Large intestine (tissue), 3 donors: ENCODE measurements at regions not wholly inside any gene's neighbourhood (a gene's known extent, or its start where the extent isn't known, plus 50 kb on each side); places are given as distances from the start of the nearest gene placed in this dataset.
A peak's percentile ranks its signal among the peaks of the same experiment; 100 is the strongest.

Experiments
- DNase-seq, 2 donors: peaks; one replicate each; pipeline versions ENCODE4 v3.0.0 to v3.0.0-alpha.2; 2013
- H3K27ac ChIP-seq: one replicate; pipeline ENCODE4 v1.5.1; 2013; ENCODE audit warnings: low read length
- H3K27me3 ChIP-seq: 2 replicates; pipeline ENCODE4 v1.6.1; 2013; ENCODE audit warnings: low read length; ENCODE audit not compliant: control insufficient read depth, insufficient read depth
- H3K36me3 ChIP-seq: 2 replicates; pipeline ENCODE4 v1.6.1; 2013; ENCODE audit warnings: low read length; ENCODE audit not compliant: control insufficient read depth, insufficient read depth
- H3K4me1 ChIP-seq: one replicate; pipeline ENCODE4 v1.6.1; 2013; ENCODE audit warnings: low read length; ENCODE audit not compliant: control insufficient read depth, insufficient read depth
- H3K4me3 ChIP-seq: one replicate; pipeline ENCODE4 v1.5.1; 2013; ENCODE audit warnings: low read length
- H3K9me3 ChIP-seq: one replicate; pipeline ENCODE4 v1.6.1; 2013; ENCODE audit warnings: mild to moderate bottlenecking, low read depth, low read length, moderate library complexity; ENCODE audit not compliant: control insufficient read depth
- WGBS: methylation state at CpG from one replicate; pipeline ENCODE4 v1.1.5; 2013; ENCODE audit warnings: low lambda C conversion rate; ENCODE audit not compliant: insufficient coverage; 5-methylcytosine and 5-hydroxymethylcytosine counted together

- H3K27ac ChIP-seq: no peak overlapping the region
- no peaks in the 10 kb centered on the region for H3K36me3 ChIP-seq
- H3K9me3 ChIP-seq: no peaks in the 10 kb centered on the region
- peaks cover 33% of the 10 kb centered on the region for H3K27me3 ChIP-seq
- no peaks in the 10 kb centered on the region for H3K4me1 ChIP-seq
- no peak overlapping the region for H3K4me3 ChIP-seq
- DNase-seq: no peak
- no CpG with 5 or more reads among the region's 7 CpGs for WGBS
Measured at GRCh38 chr12:131605304-131605829, 105.5 kb upstream of the SFSWAP start.

DNA sequence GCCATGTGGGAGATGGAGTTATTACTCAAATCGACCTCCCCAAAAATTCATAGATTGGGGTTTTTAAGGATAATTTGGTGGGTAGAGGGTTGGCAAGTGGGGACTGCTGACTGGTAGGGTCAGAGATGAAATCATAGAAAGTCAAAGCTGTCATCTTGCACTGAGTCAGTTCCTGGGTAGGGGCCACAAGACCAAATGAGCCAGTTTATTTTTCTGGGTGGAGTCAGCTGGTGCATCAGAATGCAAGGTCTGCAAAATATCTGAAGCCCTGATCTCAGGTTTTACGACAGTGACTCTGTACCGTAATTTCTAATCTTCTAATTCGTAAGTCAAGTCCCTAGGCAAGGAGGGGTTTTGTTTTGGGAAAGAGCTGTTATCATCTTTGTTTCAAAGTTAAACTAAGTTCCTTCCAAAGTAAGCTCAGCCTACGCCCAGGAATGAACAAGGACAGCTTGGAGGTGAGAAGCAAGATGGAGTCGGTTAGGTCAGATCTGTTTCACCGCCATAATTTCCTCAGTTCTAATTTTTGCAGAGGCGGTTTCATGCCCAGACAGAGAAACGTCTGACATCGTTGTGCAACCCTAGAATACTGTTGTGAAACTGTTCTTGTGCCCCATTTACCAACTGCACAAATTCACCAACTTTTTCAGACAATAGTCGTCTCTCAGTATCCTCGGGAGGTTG lies 104.5 kb upstream of the SFSWAP start:
- H3K27ac ChIP-seq: no peak overlapping the region
- H3K9me3 ChIP-seq: no peaks in the 10 kb centered on the region
- H3K4me3 ChIP-seq: no peak overlapping the region
- DNase-seq: no peak
- no peaks in the 10 kb centered on the region for H3K4me1 ChIP-seq
- H3K36me3 ChIP-seq: no peaks in the 10 kb centered on the region
- H3K27me3 ChIP-seq: peaks cover 33% of the 10 kb centered on the region
- no CpG with 5 or more reads among the region's 12 CpGs for WGBS

DNA sequence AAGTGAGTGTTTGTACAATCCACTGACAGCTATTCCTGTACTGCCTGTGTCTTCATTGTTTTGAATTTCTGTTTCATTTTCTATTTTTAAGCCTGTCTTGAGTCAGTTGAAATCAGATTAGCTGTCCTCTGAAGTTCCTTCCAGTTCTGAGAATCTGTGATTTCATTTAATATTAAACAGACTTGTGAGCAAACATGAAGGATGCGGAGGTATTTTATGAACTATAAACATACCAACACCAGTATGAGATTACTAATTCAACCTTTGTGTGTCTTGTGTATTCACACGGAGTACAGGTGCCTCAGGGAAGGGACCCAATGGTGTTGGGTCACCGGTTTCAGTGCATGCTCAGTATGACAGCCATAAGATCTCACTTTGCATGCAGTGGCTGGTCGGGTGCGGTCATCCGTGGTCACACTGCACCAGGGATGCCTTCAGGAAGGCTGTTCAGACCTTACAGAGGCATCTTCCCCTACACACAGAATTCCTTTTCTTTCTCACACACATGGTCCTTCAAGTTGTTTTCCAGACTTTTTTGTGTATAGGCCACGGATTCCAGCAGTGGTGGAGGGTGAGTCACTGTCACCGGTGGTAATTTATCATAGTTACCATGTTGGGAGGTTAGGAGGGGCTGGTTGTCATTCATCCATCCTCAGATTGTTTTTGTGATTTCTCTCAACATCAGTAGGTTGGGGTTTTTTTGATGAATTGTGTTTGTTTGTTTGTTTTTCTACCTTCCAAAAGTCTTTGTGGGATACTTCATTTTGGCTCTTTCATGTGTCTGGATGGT lies 103.0 kb upstream of the SFSWAP start:
- no peaks in the 10 kb centered on the region for H3K36me3 ChIP-seq
- no peak for DNase-seq
- H3K4me3 ChIP-seq: no peak overlapping the region
- no CpG with 5 or more reads among the region's 8 CpGs for WGBS
- H3K27ac ChIP-seq: no peak overlapping the region
- H3K4me1 ChIP-seq: no peaks in the 10 kb centered on the region
- H3K9me3 ChIP-seq: no peaks in the 10 kb centered on the region
- peaks cover 33% of the 10 kb centered on the region for H3K27me3 ChIP-seq

DNA sequence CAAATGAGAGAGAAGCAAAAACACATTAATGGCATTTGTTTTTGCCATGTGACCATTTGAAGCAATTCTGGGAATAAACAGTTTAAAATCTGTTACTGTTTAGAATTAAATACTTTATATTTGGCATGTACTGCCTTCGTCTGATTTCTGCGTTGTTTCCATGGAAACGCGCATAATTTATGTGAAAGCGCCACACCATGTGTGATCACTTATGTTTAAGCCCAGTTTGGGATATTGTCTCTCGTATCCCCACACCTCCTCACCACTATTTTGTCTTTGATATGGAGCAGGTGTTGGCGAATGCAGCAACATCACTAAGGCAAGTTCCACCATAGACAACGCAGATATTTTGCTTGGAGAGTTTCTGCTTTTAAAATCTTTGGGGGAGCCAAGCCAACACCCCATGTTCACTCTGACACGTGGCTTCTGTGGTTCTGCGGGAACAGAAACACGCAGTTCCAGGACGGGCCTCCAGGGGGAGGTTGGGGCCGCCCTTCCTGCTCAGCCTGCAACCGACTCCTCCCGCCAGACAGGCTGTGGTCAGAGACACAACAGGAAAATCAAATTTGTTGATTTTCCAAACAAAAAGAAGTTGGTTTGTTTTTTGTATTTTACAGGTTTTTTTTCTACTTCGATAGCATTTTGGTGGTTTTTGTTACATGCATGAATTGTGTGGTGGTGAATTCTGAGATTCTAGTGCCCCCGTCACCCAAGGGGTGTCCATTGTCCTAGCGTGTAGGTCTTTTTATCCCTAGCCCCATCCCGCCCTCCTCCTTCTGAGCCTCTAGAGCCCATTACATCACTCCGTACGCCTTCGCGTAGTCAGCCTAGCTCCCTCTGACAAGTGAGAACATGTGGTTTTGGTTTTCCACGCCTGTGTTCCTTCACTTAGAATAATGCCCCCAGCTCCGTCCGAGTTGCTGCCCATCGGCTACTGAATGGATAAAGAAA lies 101.9 kb upstream of the SFSWAP start:
- Histone ChIP-seq H3K27ac (no peak overlapping the region), H3K36me3 (no peaks in the 10 kb centered on the region), H3K4me1 (no peaks in the 10 kb centered on the region), H3K27me3 (peaks cover 24% of the 10 kb centered on the region), H3K4me3 (no peak overlapping the region), H3K9me3 (no peaks in the 10 kb centered on the region)
- DNase-seq: peak; percentile 48 to 49
- WGBS: 49% methylated on average over 3 of the region's 27 CpGs

DNA sequence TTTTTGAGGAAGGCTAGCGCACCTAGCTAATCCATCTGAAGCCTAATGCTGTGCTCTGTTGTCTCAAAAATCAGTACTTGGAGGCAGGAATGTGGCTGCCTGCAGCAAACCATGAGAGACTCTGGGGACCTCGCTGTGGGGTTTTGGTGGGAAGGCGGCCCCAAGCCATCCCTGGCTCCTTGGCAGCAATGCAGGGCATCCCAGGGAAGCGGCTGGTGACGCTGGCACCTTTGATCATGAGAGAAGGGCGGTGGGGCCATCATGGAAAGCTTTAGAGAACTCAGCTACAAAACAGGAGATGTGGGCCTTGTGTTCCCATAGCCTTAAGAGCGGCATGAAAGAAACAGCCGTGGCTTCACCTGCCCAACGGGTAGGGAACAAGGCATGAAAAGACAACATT lies 101.1 kb upstream of the SFSWAP start:
- Histone ChIP-seq H3K4me1 (no peaks in the 10 kb centered on the region), H3K27me3 (peaks cover 18% of the 10 kb centered on the region), H3K9me3 (no peaks in the 10 kb centered on the region), H3K27ac (no peak overlapping the region), H3K4me3 (no peak overlapping the region), H3K36me3 (no peaks in the 10 kb centered on the region)
- no CpG with 5 or more reads among the region's 9 CpGs for WGBS
- DNase-seq: no peak

- Histone ChIP-seq H3K36me3 (no peaks in the 10 kb centered on the region), H3K9me3 (no peaks in the 10 kb centered on the region), H3K27me3 (peaks cover 14% of the 10 kb centered on the region), H3K4me1 (no peaks in the 10 kb centered on the region), H3K27ac (no peak overlapping the region), H3K4me3 (no peak overlapping the region)
- DNase-seq: no peak
- WGBS: no CpG with 5 or more reads among the region's 10 CpGs
Measured at GRCh38 chr12:131610181-131610580, 100.7 kb upstream of the SFSWAP start.

DNA sequence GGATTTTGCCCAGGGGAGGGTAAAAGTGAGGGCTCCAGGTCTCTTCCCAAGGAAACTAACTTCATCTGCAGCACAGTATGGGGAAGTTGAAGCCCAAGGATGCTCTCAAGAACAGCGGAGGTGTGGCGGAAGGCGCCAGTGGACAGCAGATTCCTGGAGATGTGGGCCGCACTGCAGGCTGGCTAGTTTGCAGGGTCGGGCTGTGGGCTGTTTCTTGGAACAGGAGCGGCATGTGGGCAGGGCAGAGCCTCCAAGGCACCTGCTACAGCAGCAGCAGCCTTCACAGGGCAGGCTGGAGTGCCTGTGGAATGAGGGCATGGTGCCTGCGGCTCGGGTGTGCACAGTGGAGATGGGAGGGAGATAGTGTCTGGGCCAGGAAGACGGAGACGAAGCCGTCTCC lies 100.0 kb upstream of the SFSWAP start:
- H3K27me3 ChIP-seq: peaks cover 8% of the 10 kb centered on the region
- no CpG with 5 or more reads among the region's 11 CpGs for WGBS

DNA sequence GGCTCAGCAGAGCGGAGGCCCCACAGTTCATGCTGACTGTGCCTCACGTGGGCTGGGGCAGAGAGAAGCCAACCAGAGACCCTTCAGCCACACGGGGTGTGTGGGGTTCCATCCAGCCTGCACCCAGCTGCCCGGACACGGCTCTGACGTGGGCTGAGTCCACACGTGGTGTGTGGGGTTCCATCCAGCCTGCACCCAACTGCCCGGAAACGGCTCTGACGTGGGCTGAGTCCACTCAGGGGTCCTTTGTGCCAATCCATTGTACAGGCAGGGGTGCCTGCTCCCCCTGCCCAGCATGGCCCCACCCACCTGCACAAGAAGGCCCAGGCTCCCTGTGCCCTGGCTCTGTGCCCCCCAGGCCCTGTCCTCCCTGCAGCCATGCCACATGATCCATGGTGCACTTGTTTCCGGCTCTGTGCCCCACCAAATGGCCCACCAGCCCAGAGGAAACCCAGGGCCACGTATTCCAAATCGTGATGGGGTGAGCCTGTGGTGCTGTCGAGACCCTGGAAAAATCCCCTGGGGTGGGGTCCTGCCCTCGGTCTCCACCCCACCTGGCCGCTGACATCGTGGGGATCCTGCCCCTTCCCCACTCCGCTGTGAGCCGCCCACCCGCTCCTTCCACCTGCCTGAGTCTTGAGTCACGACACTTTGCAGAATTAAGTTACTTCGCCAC lies 99.3 kb upstream of the SFSWAP start:
- peaks cover 5% of the 10 kb centered on the region for H3K27me3 ChIP-seq
- WGBS: no CpG with 5 or more reads among the region's 22 CpGs
- no peak for DNase-seq

More for the DNA sequence above, 100.0 kb upstream of the SFSWAP start:
- no peaks in the 10 kb centered on the region for H3K36me3 ChIP-seq
- no peak overlapping the region for H3K27ac ChIP-seq
- no peak overlapping the region for H3K4me3 ChIP-seq
- no peaks in the 10 kb centered on the region for H3K4me1 ChIP-seq
- DNase-seq: no peak
- H3K9me3 ChIP-seq: no peaks in the 10 kb centered on the region

DNA sequence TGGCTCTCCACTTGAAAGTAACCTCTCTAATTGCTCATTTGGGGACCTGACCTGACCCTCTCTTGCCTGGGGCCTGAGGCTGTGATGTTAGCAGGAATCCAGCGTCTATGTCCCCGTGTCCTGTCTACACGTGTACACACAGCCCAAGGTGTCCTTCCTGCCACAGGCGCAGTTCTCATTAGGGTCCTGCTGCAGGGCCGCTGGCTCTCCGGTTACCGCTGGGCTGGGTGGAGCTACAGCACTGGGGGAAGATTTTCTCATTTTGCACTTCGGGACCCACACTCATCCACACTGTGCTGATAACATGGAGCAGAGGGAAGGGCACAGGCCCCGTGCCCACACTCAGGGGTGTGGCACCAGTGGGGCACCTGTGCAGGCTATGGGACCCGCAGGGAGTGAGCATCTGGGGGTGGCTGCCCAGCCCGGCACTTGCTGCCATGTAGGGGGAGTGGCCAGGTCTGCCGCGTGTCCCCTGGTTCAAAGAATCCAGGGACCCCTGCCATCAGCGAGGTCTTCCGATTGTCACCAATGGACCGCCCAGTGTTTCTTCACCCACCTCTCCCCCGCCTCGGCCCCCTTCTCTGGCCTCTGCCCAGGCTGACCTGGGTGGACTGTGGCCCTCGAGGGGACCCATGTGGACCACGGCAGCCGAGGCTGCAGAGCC lies 98.7 kb upstream of the SFSWAP start:
- no peak overlapping the region for H3K27ac ChIP-seq
- DNase-seq: no peak
- H3K36me3 ChIP-seq: no peaks in the 10 kb centered on the region
- no peaks in the 10 kb centered on the region for H3K9me3 ChIP-seq
- no peaks in the 10 kb centered on the region for H3K4me1 ChIP-seq
- H3K27me3 ChIP-seq: peaks cover 7% of the 10 kb centered on the region
- WGBS: no CpG with 5 or more reads among the region's 21 CpGs
- no peak overlapping the region for H3K4me3 ChIP-seq

More for the DNA sequence above, 99.3 kb upstream of the SFSWAP start:
- no peak overlapping the region for H3K27ac ChIP-seq
- H3K9me3 ChIP-seq: no peaks in the 10 kb centered on the region
- H3K4me3 ChIP-seq: no peak overlapping the region
- no peaks in the 10 kb centered on the region for H3K36me3 ChIP-seq
- no peaks in the 10 kb centered on the region for H3K4me1 ChIP-seq
